SU-DHL-6 (cell line): ENCODE measurements at regions not wholly inside any gene's neighbourhood (a gene's known extent, or its start where the extent isn't known, plus 50 kb on each side); places are given as distances from the start of the nearest gene placed in this dataset.
A peak's percentile ranks its signal among the peaks of the same experiment; 100 is the strongest.

ENCODE experiments used
- H2AFZ ChIP-seq: fragments of 200-600 bp; sonication (generic); 2 replicates; pipeline ENCODE4 v1.6.1; 2014; ENCODE audit warnings: low read depth, mild to moderate bottlenecking, moderate library complexity, mixed read lengths, antibody characterized with exemption, low read length; ENCODE audit not compliant: severe bottlenecking
- H3F3A ChIP-seq: fragments of 200-600 bp; shearing (Covaris generic); 2 replicates; pipeline ENCODE4 v1.6.0; 2016; ENCODE audit warnings: antibody characterized with exemption, mild to moderate bottlenecking; ENCODE audit not compliant: insufficient read depth
- H3K27ac ChIP-seq: fragments of 200-600 bp; sonication (generic); 2 replicates; pipeline ENCODE4 v1.5.1; 2016; ENCODE audit warnings: low read depth, mild to moderate bottlenecking, low read length, moderate library complexity, mixed read lengths
- H3K27me3 ChIP-seq: fragments of 200-600 bp; sonication (generic), shearing (Covaris generic); 2 replicates; pipeline ENCODE4 v1.6.0; 2014; ENCODE audit warnings: mild to moderate bottlenecking, low read length
- H3K36me3 ChIP-seq: fragments of 200-600 bp; sonication (generic); 2 replicates; pipeline ENCODE4 v1.6.1; 2014; ENCODE audit warnings: mild to moderate bottlenecking, low read length, mixed read lengths
- H3K4me2 ChIP-seq: fragments of 300-600, 200-600 bp; shearing (Covaris generic), sonication (generic); 2 replicates; pipeline ENCODE4 v1.6.0; 2014; ENCODE audit warnings: low read length, low read depth, mild to moderate bottlenecking; ENCODE audit not compliant: poor library complexity, severe bottlenecking
- H3K4me3 ChIP-seq: fragments of 200-600 bp; sonication (generic); 2 replicates; pipeline ENCODE4 v1.5.1; 2014; ENCODE audit warnings: antibody characterized with exemption, low read length, mild to moderate bottlenecking, mixed read lengths; ENCODE audit not compliant: insufficient read depth, poor library complexity, severe bottlenecking
- H3K79me2 ChIP-seq: fragments of 200-600 bp; sonication (generic); 2 replicates; pipeline ENCODE4 v1.6.1; 2014; ENCODE audit warnings: mild to moderate bottlenecking, low read length, moderate library complexity; ENCODE audit not compliant: insufficient read depth
- H3K9ac ChIP-seq: fragments of 200-600 bp; sonication (generic); 2 replicates; pipeline ENCODE4 v1.7.0; 2014; ENCODE audit warnings: mild to moderate bottlenecking, low read length
- H3K9me2 ChIP-seq: fragments of 200-600 bp; sonication (generic); replicated peaks from 2 replicates; pipeline ENCODE4 v1.6.1; 2014; ENCODE audit warnings: low read length; ENCODE audit not compliant: insufficient read depth
- H3K9me3 ChIP-seq: fragments of 200-600 bp; sonication (generic); 2 replicates; pipeline ENCODE4 v1.6.1; 2014; ENCODE audit warnings: low read length, mixed read lengths; ENCODE audit not compliant: insufficient read depth
- H4K20me1 ChIP-seq: fragments of 200-600 bp; sonication (generic); 2 replicates; pipeline ENCODE4 v1.6.1; 2014; ENCODE audit warnings: low read depth, mild to moderate bottlenecking, antibody characterized with exemption, low read length, moderate library complexity, mixed read lengths
- EZH2phosphoT487 ChIP-seq: fragments of 200-600 bp; sonication (generic), shearing (Covaris generic); conservative IDR thresholded peaks from 2 replicates; pipeline ENCODE4 v1.6.1; 2018; ENCODE audit warnings: mild to moderate bottlenecking, antibody characterized with exemption, low read length, moderate library complexity, mixed read lengths
- TF ChIP-seq, protein P1 (sequence below): fragments of 200-600 bp; sonication (generic); IDR thresholded peaks from one replicate; pipeline ENCODE4 v1.5.1; 2017; ENCODE audit warnings: antibody characterized with exemption, mild to moderate bottlenecking, low read length, moderate library complexity; ENCODE audit not compliant: insufficient read depth, poor library complexity, severe bottlenecking

DNA sequence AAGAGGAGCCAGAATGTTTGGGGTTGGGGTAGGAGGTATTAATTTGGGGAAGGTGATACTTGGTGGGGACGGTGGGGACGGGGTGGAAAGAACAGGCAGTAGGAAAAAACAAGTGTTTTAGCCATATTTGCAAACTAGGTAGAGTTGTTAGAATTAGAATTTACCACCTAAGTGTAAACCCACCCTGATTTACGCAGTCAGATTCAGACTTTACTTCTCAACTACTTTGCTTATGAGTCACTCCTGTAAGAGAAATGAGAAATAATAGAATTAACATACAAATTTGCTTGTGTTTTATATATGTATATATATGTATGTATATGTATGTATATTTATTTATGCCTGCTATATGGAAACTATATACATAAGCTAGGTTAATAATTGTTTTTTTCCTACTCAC lies 1168.2 kb upstream of the ZEB2 start:
- Histone ChIP-seq H3K79me2 (no peaks in the 10 kb centered on the region), H4K20me1 (no peaks in the 10 kb centered on the region), H3K9ac (no peak overlapping the region), H3F3A (no peaks in the 10 kb centered on the region), H3K27me3 (no peaks in the 10 kb centered on the region), H3K27ac (no peak overlapping the region), H3K9me2 (no peaks in the 10 kb centered on the region), H3K36me3 (no peaks in the 10 kb centered on the region), H3K9me3 (no peaks in the 10 kb centered on the region), H3K4me3 (no peak overlapping the region), H3K4me2 (no peak overlapping the region), H2AFZ (no peak overlapping the region)
- TF ChIP-seq, protein P1, sequence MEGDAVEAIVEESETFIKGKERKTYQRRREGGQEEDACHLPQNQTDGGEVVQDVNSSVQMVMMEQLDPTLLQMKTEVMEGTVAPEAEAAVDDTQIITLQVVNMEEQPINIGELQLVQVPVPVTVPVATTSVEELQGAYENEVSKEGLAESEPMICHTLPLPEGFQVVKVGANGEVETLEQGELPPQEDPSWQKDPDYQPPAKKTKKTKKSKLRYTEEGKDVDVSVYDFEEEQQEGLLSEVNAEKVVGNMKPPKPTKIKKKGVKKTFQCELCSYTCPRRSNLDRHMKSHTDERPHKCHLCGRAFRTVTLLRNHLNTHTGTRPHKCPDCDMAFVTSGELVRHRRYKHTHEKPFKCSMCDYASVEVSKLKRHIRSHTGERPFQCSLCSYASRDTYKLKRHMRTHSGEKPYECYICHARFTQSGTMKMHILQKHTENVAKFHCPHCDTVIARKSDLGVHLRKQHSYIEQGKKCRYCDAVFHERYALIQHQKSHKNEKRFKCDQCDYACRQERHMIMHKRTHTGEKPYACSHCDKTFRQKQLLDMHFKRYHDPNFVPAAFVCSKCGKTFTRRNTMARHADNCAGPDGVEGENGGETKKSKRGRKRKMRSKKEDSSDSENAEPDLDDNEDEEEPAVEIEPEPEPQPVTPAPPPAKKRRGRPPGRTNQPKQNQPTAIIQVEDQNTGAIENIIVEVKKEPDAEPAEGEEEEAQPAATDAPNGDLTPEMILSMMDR = no peak
- TF ChIP-seq EZH2phosphoT487 = no peak

DNA sequence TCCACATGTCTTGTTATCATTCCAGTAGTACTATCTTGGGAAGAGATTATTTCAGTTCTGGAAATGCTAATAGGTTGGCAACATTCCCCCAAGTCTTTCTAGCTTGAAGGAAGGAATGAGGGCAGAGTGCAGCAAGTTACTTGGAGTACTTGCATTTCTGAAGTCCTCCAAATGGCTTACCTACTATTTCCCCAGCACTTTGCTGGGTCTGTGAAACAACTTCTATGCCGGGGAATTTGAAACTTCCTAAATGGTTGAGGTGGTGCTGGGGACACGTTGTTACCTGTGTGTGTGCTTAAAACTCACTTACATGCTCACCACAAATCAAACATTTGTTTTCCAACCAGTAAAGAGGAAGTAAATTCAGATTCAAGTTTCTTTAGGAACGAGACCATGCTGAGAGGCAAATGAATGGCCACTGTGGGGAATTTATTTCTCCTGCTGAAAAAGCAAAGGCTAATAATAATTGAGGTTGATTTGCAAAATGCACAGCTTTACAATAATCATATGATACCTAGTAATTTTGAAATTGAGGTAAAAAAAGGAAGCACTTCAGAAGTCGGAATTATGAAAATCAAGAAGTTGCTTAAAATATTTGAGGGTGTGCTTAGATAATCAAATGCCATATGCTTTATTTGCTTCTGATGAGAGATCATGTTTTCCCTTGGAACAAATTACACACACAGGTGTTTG lies 1167.7 kb upstream of the ZEB2 start:
- no peak overlapping the region for H3K9ac ChIP-seq
- no peak overlapping the region for H3K4me3 ChIP-seq
- H3K4me2 ChIP-seq = no peak overlapping the region
- H3K27ac ChIP-seq = no peak overlapping the region
- no peaks in the 10 kb centered on the region for H3K36me3 ChIP-seq
- TF ChIP-seq EZH2phosphoT487 = no peak
- TF ChIP-seq, protein P1 = no peak
- no peaks in the 10 kb centered on the region for H3K27me3 ChIP-seq
- H4K20me1 ChIP-seq = no peaks in the 10 kb centered on the region
- no peaks in the 10 kb centered on the region for H3K9me3 ChIP-seq
- H3K79me2 ChIP-seq = no peaks in the 10 kb centered on the region
- H3F3A ChIP-seq = no peaks in the 10 kb centered on the region
- no peaks in the 10 kb centered on the region for H3K9me2 ChIP-seq
- peak overlapping the region; percentile 10 for H2AFZ ChIP-seq

DNA sequence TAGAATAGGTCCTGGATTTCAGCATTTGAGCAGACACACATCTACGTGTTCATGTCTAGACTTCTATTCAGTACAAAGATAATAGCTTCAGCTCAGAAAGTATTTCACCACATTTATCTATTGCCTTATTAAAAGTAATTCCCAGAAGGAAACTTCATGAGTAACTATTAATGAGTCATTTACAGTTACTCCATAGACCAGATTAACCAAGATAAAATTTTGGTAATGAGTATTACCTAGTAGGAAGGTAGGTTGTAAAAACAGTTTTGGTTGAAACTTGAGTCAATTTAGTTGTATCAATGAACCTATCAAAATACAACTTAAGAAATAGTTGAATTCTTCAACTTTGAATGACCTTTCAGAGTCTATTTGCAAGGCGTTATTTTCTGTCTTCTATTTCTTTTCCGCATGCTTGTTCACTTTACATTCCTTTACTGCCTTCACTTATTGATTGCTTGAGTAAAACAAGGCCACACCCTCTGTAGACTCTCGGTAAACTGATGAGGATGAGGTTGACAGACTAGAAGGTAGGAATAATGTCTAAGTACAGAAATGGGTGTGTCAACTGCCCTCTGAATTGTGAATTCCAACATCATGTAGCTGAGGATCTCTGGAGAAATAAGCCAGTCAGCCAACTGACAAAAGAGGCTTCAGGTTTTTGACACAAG lies 1165.6 kb upstream of the ZEB2 start:
- no peak overlapping the region for H2AFZ ChIP-seq
- H4K20me1 ChIP-seq = no peaks in the 10 kb centered on the region
- H3K79me2 ChIP-seq = no peaks in the 10 kb centered on the region
- TF ChIP-seq, protein P1 = no peak
- no peak for TF ChIP-seq EZH2phosphoT487
- no peaks in the 10 kb centered on the region for H3K9me3 ChIP-seq
- no peak overlapping the region for H3K4me2 ChIP-seq
- no peaks in the 10 kb centered on the region for H3K27me3 ChIP-seq
- no peak overlapping the region for H3K4me3 ChIP-seq
- no peaks in the 10 kb centered on the region for H3F3A ChIP-seq
- H3K9ac ChIP-seq = no peak overlapping the region
- no peaks in the 10 kb centered on the region for H3K36me3 ChIP-seq
- no peak overlapping the region for H3K27ac ChIP-seq
- no peaks in the 10 kb centered on the region for H3K9me2 ChIP-seq
